NB4 (cell line): ENCODE measurements at regions not wholly inside any gene's neighbourhood (a gene's known extent, or its start where the extent isn't known, plus 50 kb on each side); places are given as distances from the start of the nearest gene placed in this dataset.

Source experiments
- CTCF ChIP-seq: IDR thresholded peaks from one replicate; pipeline ENCODE4 v1.5.1; 2012; ENCODE audit warnings: low read depth, low read length
- POLR2A ChIP-seq: IDR thresholded peaks from 2 replicates; pipeline ENCODE4 v1.6.1; 2011; ENCODE audit warnings: mild to moderate bottlenecking; ENCODE audit not compliant: insufficient read length; ENCODE audit errors: extremely low read depth

- TF ChIP-seq POLR2A (no peak), CTCF (no peak)
Observed at GRCh38 chr6:14732844-14733757, 512.8 kb upstream of the JARID2 start.
